ENCODE measurements at regions not wholly inside any gene's neighbourhood (a gene's known extent, or its start where the extent isn't known, plus 50 kb on each side); places are given as distances from the start of the nearest gene placed in this dataset.
"Not testable (repeated sequence)": the region's sequence is repeated elsewhere in the genome, so short reads cannot be mapped to it uniquely, and the experiment has no call there.

DNA sequence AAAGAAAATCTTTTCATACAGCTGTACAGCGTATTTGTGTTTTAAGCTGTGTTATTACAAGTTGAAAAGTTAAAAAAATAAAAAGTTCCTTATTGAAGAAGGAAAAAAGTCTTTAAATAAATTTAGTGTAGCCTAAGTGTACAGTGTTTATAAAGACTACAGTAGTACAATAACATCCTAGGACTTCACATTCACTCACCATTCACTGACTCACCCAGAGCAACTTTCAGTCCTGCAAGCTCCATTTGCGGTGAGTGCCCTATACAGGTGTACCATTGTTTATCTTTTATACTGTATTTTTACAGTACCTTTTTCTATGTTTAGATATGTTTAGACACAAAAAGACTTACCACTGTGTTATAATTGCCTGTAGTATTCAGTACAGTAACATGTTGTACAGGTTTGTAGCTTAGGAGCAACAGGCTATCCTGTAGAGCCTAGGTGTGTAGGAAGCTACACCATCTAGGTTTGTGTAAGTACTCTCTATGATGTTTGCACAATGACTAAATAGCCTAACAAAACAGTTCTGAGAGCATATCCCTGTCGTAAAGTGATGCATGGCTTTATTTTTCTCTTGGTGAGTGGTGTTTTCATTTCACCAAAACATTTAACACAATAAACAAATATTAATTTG, 275.2 kb downstream of the DACT1 start:
- DNase-seq (ENCODE audit: extremely low spot score), result no peak
- TF ChIP-seq, protein P1, sequence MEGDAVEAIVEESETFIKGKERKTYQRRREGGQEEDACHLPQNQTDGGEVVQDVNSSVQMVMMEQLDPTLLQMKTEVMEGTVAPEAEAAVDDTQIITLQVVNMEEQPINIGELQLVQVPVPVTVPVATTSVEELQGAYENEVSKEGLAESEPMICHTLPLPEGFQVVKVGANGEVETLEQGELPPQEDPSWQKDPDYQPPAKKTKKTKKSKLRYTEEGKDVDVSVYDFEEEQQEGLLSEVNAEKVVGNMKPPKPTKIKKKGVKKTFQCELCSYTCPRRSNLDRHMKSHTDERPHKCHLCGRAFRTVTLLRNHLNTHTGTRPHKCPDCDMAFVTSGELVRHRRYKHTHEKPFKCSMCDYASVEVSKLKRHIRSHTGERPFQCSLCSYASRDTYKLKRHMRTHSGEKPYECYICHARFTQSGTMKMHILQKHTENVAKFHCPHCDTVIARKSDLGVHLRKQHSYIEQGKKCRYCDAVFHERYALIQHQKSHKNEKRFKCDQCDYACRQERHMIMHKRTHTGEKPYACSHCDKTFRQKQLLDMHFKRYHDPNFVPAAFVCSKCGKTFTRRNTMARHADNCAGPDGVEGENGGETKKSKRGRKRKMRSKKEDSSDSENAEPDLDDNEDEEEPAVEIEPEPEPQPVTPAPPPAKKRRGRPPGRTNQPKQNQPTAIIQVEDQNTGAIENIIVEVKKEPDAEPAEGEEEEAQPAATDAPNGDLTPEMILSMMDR (IDR thresholded peaks at IDR 0.05; ENCODE audit: control extremely low read depth, extremely low read depth, low read depth, missing control alignments), result no peak
- CTCF ChIA-PET, result no interaction called here
- POLR2A ChIA-PET, result no interaction called here

- DNase-seq (ENCODE audit: extremely low spot score), result no peak
- TF ChIP-seq, protein P1 (IDR thresholded peaks at IDR 0.05; ENCODE audit: control extremely low read depth, extremely low read depth, low read depth, missing control alignments), result no peak
- ChIA-PET CTCF (interaction anchor here (1.8 kb wide), 1 partner anchor 24 kb away, joined by 4 read pairs; no protein-coding TSS in a partner anchor), POLR2A (no interaction called here)
Measured at GRCh38 chr14:58914279-58914855, 274.1 kb upstream of the DAAM1 start.

DNA sequence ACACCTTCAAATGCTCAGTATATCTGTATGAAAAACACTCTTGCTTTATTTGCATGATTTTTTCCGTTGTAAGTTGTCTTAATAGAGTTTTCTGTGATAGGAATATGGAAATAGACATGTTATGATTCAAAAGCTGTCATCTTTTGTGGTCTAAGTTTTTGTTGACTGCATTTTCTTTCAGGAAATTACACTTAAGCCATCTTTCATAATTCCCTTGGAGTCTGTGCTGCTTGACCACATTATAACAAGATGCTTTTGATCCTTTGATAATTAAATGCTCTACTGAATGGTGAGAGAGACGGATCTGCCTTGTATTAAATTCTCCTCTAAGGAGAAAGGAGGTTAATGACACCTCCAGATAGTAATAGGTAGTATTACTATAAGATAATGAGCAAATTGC, 272.8 kb upstream of the DAAM1 start:
- TF ChIP-seq, protein P1 (IDR thresholded peaks at IDR 0.05; ENCODE audit: control extremely low read depth, extremely low read depth, low read depth, missing control alignments), result no peak
- CTCF ChIA-PET, result interaction anchor here (1.8 to 2.1 kb wide), 2 partner anchors 26 to 31 kb away, joined by 4 read pairs; no protein-coding TSS in a partner anchor
- POLR2A ChIA-PET, result no interaction called here
- DNase-seq (ENCODE audit: extremely low spot score), result no peak

- TF ChIP-seq, protein P1 (IDR thresholded peaks at IDR 0.05; ENCODE audit: control extremely low read depth, extremely low read depth, low read depth, missing control alignments), result no peak
- ChIA-PET POLR2A (no interaction called here), CTCF (interaction anchor here (1.0 to 1.8 kb wide), 3 partner anchors 14 to 417 kb away, joined by 3 to 4 read pairs (median 3); no protein-coding TSS in a partner anchor)
- no peak for DNase-seq (ENCODE audit: extremely low spot score)
Measured at GRCh38 chr14:58918066-58918738, 270.3 kb upstream of the DAAM1 start.

- no peak for DNase-seq (ENCODE audit: extremely low spot score)
- ChIA-PET POLR2A (no interaction called here), CTCF (interaction anchor here (0.6 to 1.8 kb wide), 3 partner anchors 21 to 418 kb away, joined by 3 to 4 read pairs (median 3); no protein-coding TSS in a partner anchor)
- TF ChIP-seq, protein P1 (IDR thresholded peaks at IDR 0.05; ENCODE audit: control extremely low read depth, extremely low read depth, low read depth, missing control alignments), result no peak
Measured at GRCh38 chr14:58919217-58919616, 269.2 kb upstream of the DAAM1 start.

GRCh38 chr14:58920230-58920629, 268.2 kb upstream of the DAAM1 start:
- no peak for DNase-seq (ENCODE audit: extremely low spot score)
- TF ChIP-seq, protein P1 (IDR thresholded peaks at IDR 0.05; ENCODE audit: control extremely low read depth, extremely low read depth, low read depth, missing control alignments), result no peak
- POLR2A ChIA-PET, result no interaction called here
- CTCF ChIA-PET, result interaction anchor here (1.8 kb wide), 1 partner anchor 61 kb away, joined by 4 read pairs; no protein-coding TSS in a partner anchor

GRCh38 chr14:58922201-58922940, 266.1 kb upstream of the DAAM1 start:
- POLR2A ChIA-PET; CTCF ChIA-PET; DNase-seq (ENCODE audit: extremely low spot score): not testable (repeated sequence)
